Ovary (tissue), 7 donors: ENCODE measurements at regions not wholly inside any gene's neighbourhood (a gene's known extent, or its start where the extent isn't known, plus 50 kb on each side); places are given as distances from the start of the nearest gene placed in this dataset.

Experiments
- DNase-seq, 5 donors: peaks; one replicate each; pipeline ENCODE4 v3.0.0-alpha.2; 2019 to 2020
- H3K27ac ChIP-seq, 2 donors: fragments of 200-600 bp; one replicate each; pipeline versions ENCODE4 v1.5.1 to v1.8.0; 2019 to 2022
- H3K27me3 ChIP-seq: fragments of 200-600 bp; one replicate; pipeline ENCODE4 v1.8.0; 2022
- H3K36me3 ChIP-seq: fragments of 200-600 bp; sonication (generic); one replicate; pipeline ENCODE4 v1.5.1; 2019
- H3K4me1 ChIP-seq: one replicate; pipeline ENCODE4 v1.8.1; 2013; ENCODE audit warnings: mild to moderate bottlenecking, moderate library complexity; ENCODE audit not compliant: insufficient read depth
- H3K4me3 ChIP-seq: fragments of 200-600 bp; sonication (generic); one replicate; pipeline ENCODE4 v1.5.1; 2017
- H3K9me3 ChIP-seq, 2 donors: fragments of 200-600 bp in 1 of 2; sonication (generic) in 1 of 2; one replicate each; pipeline versions ENCODE4 v1.5.1 to v1.8.1; 2013 to 2019; ENCODE audit warnings: mild to moderate bottlenecking in 1 of 2, moderate library complexity in 1 of 2
- CTCF ChIP-seq, 3 donors: fragments of 450-650 bp in 2 of 3; fragments of 200-600 bp in 1 of 3; IDR thresholded peaks; one replicate each; pipeline versions ENCODE4 v1.5.1 to v1.8.0; 2016 to 2022; ENCODE audit warnings: antibody characterized with exemption in 3 of 3, mild to moderate bottlenecking in 1 of 3
- EP300 ChIP-seq: sonication (generic); formaldehyde crosslinking; IDR thresholded peaks from one replicate; pipeline ENCODE4 v1.6.1; 2017; ENCODE audit warnings: antibody characterized with exemption
- POLR2A ChIP-seq: fragments of 450-650 bp; IDR thresholded peaks from one replicate; pipeline ENCODE4 v1.6.1; 2017; ENCODE audit warnings: antibody characterized with exemption, mild to moderate bottlenecking, moderate library complexity
- WGBS, 3 donors: extraction: QIAGEN DNeasy Blood & Tissue Kit in 1 of 3; methylation state at CpG; one replicate each; pipeline versions ENCODE4 v1.1.5 to v1.1.7; 2013 to 2017; 5-methylcytosine and 5-hydroxymethylcytosine counted together
- intact Hi-C, 4 donors: fragments of 100-400 bp; cut with DNase I; formaldehyde crosslinking; loops; one replicate each; pipeline versions ENCODE4 v1.11.0 to v1.15.1; 2022 to 2023
- donor health status: DM: no; HTN: no; CAD: no; lungs with moderate emphysema.
- donor health status: DM: no; HTN: no; CAD: no.
- donor health status: Bipolar disorder and iron deficiency.
- donor health status: DM: no; HTN: no; CAD: no.
- donor health status: DM: yes; HTN: yes; CAD: no.

GRCh38 chr14:100476012-100476822 is 111.0 kb downstream of the BEGAIN start:
- Histone ChIP-seq H3K9me3 (no peaks in the 10 kb centered on the region), H3K36me3 (no peaks in the 10 kb centered on the region), H3K4me3 (no peak overlapping the region), H3K27ac (no peak overlapping the region), H3K4me1 (no peaks in the 10 kb centered on the region), H3K27me3 (no peaks in the 10 kb centered on the region)
- DNase-seq = no peak
- intact Hi-C loops = no loop called here
- no peak for TF ChIP-seq EP300
- TF ChIP-seq CTCF (IDR thresholded peaks at IDR 0.05) = no peak
- TF ChIP-seq POLR2A = no peak
- 86 to 89% (median 87%) methylated on average over 14 of the region's 14 CpGs for WGBS, 3 donors

GRCh38 chr14:100484531-100485267 is 102.5 kb downstream of the BEGAIN start:
- Histone ChIP-seq H3K27me3 (no peaks in the 10 kb centered on the region), H3K27ac (no peak overlapping the region), H3K9me3 (no peaks in the 10 kb centered on the region), H3K4me3 (no peak overlapping the region), H3K4me1 (peaks cover 2% of the 10 kb centered on the region), H3K36me3 (no peaks in the 10 kb centered on the region)
- DNase-seq = no peak
- WGBS, 3 donors = 94 to 98% (median 96%) methylated on average over 4 of the region's 4 CpGs
- intact Hi-C loops = no loop called here
- no peak for TF ChIP-seq POLR2A
- TF ChIP-seq CTCF (IDR thresholded peaks at IDR 0.05) = no peak
- no peak for TF ChIP-seq EP300

GRCh38 chr14:100486025-100486828 is 101.0 kb downstream of the BEGAIN start:
- Histone ChIP-seq H3K27ac (no peak overlapping the region), H3K4me1 (peaks cover 2% of the 10 kb centered on the region), H3K36me3 (no peaks in the 10 kb centered on the region), H3K4me3 (no peak overlapping the region), H3K9me3 (no peaks in the 10 kb centered on the region), H3K27me3 (no peaks in the 10 kb centered on the region)
- no peak for TF ChIP-seq EP300
- no peak for TF ChIP-seq CTCF (IDR thresholded peaks at IDR 0.05)
- no peak for TF ChIP-seq POLR2A
- intact Hi-C loops = no loop called here
- DNase-seq = peak; percentile 67 to 89 (median 84)
- 6 to 19% (median 8%) methylated on average over 21 of the region's 21 CpGs for WGBS, 3 donors
